GM08714 (cell line): ENCODE measurements at regions not wholly inside any gene's neighbourhood (a gene's known extent, or its start where the extent isn't known, plus 50 kb on each side); places are given as distances from the start of the nearest gene placed in this dataset.

Source experiments
- H3K4me3 ChIP-seq: fragments of 200-500 bp; sonication (Bioruptor generic); 2 replicates; pipeline ENCODE4 v1.5.1; 2014; ENCODE audit warnings: mild to moderate bottlenecking, low read length, inconsistent platforms
- ZNF274 ChIP-seq: IDR thresholded peaks from 2 replicates; pipeline ENCODE4 v1.6.1; 2012; ENCODE audit warnings: mild to moderate bottlenecking, low read depth, low read length

GRCh38 chr10:128211953-128212727 lies 85.9 kb upstream of the MKI67 start:
- no peak overlapping the region for H3K4me3 ChIP-seq
- TF ChIP-seq ZNF274: no peak

GRCh38 chr10:128213156-128213555 lies 86.9 kb upstream of the MKI67 start:
- TF ChIP-seq ZNF274: no peak

DNA sequence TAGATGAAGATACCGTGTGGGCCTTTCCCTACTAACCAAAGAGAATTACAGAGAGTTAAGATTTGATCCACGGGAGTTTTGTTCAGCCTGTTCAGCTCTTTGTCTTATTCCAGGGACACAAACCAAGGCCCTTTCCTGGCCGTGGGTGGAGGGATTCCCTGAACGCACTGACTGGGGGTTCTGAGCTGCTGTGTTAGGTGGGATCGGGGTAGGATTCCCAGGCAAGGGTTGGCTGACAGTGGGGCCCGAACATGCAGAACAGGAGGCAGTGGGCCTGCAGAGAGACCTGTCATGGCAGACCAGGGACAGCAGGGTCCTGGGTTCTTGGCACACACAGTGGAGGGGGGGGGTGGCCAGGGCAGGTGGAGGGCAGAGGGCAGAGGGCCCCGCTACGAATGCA lies 89.5 kb upstream of the MKI67 start:
- TF ChIP-seq ZNF274: no peak
- H3K4me3 ChIP-seq: no peak overlapping the region

More at GRCh38 chr10:128213156-128213555, 86.9 kb upstream of the MKI67 start:
- no peak overlapping the region for H3K4me3 ChIP-seq

GRCh38 chr10:128217136-128217535 lies 90.9 kb upstream of the MKI67 start:
- no peak overlapping the region for H3K4me3 ChIP-seq
- no peak for TF ChIP-seq ZNF274

- H3K4me3 ChIP-seq: no peak overlapping the region
Observed at GRCh38 chr10:128218161-128218560, 91.9 kb upstream of the MKI67 start.

DNA sequence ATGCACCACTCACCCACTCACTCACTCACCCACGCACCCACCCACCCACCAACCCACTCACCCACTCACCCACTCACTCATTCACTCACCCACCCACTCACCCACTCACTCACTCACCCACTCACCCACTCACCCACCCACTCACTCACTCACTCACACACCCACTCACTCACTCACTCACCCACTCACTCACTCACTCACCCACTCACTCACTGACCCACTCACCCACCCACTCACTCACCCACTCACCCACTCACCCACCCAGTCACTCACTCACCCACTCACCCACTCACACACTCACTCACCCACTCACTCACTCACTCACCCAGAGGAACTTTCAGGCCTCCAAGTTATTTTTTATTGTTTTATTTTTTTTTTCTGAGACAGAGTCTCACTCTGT lies 93.1 kb upstream of the MKI67 start:
- TF ChIP-seq ZNF274: no peak
- no peak overlapping the region for H3K4me3 ChIP-seq

More at GRCh38 chr10:128218161-128218560, 91.9 kb upstream of the MKI67 start:
- TF ChIP-seq ZNF274: no peak

GRCh38 chr10:128220021-128220420 lies 93.8 kb upstream of the MKI67 start:
- no peak overlapping the region for H3K4me3 ChIP-seq
- TF ChIP-seq ZNF274: no peak

- TF ChIP-seq ZNF274: no peak
- no peak overlapping the region for H3K4me3 ChIP-seq
Observed at GRCh38 chr10:128221117-128221516, 94.9 kb upstream of the MKI67 start.

GRCh38 chr10:128221807-128222206 lies 95.6 kb upstream of the MKI67 start:
- no peak for TF ChIP-seq ZNF274

DNA sequence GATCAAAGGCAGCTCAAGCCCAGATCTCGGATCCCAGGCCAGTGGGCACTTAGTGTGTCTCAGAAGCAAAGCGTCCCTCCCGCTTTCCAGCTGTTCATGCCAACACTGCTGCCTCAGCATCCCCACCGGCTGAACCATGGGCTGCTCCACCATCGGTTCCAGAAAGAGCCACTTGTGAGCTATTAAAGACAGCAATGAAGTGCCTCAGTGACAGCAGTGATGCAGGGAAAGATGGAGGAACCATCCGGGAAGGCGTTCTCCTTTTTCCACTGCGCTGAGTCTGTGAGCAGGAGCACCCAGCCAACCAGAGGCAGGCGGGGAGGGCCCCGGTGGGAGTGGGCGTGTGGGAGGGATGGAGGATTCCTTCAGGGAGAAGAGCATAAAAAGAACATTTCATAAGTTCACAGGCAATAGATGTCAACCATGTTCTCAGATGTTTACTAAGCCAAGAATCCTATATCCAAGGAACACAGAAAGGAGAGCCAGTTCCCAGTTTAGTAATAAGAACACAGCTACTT lies 96.2 kb upstream of the MKI67 start:
- TF ChIP-seq ZNF274: no peak
- no peak overlapping the region for H3K4me3 ChIP-seq

More at GRCh38 chr10:128221807-128222206, 95.6 kb upstream of the MKI67 start:
- H3K4me3 ChIP-seq: no peak overlapping the region

GRCh38 chr10:128230401-128230800 lies 104.2 kb upstream of the MKI67 start:
- H3K4me3 ChIP-seq: no peak overlapping the region
- no peak for TF ChIP-seq ZNF274

GRCh38 chr10:128233422-128233821 lies 107.2 kb upstream of the MKI67 start:
- no peak overlapping the region for H3K4me3 ChIP-seq
- TF ChIP-seq ZNF274: no peak

- H3K4me3 ChIP-seq: no peak overlapping the region
- TF ChIP-seq ZNF274: no peak
Observed at GRCh38 chr10:128237710-128238109, 111.5 kb upstream of the MKI67 start.

GRCh38 chr10:128241023-128241422 lies 114.8 kb upstream of the MKI67 start:
- no peak overlapping the region for H3K4me3 ChIP-seq
- no peak for TF ChIP-seq ZNF274

- TF ChIP-seq ZNF274: no peak
- no peak overlapping the region for H3K4me3 ChIP-seq
Observed at GRCh38 chr10:128242641-128243040, 116.4 kb upstream of the MKI67 start.
